Transverse colon (tissue), 4 donors: ENCODE measurements at regions not wholly inside any gene's neighbourhood (a gene's known extent, or its start where the extent isn't known, plus 50 kb on each side); places are given as distances from the start of the nearest gene placed in this dataset.
"Not testable (repeated sequence)": the region's sequence is repeated elsewhere in the genome, so short reads cannot be mapped to it uniquely, and the experiment has no call there.

Experiments used
- DNase-seq: peaks from one replicate; pipeline ENCODE4 v3.0.0-alpha.2; 2019
- H3K27ac ChIP-seq, 4 donors: fragments of 200-600 bp; sonication (generic); 2 replicates each; pipeline ENCODE4 v1.5.1; 2016 to 2018; ENCODE audit warnings: inconsistent platforms in 4 of 4
- H3K27me3 ChIP-seq: fragments of 200-600 bp; sonication (generic); 2 replicates; pipeline ENCODE4 v1.5.1; 2017; ENCODE audit warnings: inconsistent platforms
- H3K36me3 ChIP-seq, 4 donors: fragments of 200-600 bp; sonication (generic); 2 replicates each; pipeline ENCODE4 v1.5.1; 2017 to 2019; ENCODE audit warnings: inconsistent platforms in 4 of 4
- H3K4me1 ChIP-seq, 4 donors: fragments of 200-600 bp; sonication (generic); 2 replicates each; pipeline ENCODE4 v1.5.1; 2017 to 2020; ENCODE audit warnings: inconsistent platforms in 4 of 4
- H3K4me3 ChIP-seq, 4 donors: fragments of 200-600 bp; sonication (generic); 1 replicate in 1 of 4; 2 replicates in 3 of 4; pipeline versions ENCODE4 v1.5.1 to v1.6.1; 2017 to 2019; ENCODE audit warnings: inconsistent platforms in 4 of 4
- H3K9me3 ChIP-seq, 2 donors: fragments of 200-600 bp; sonication (generic); 2 replicates each; pipeline ENCODE4 v1.5.1; 2017 to 2019; ENCODE audit warnings: inconsistent platforms in 2 of 2
- WGBS, 2 donors: methylation state at CpG; one replicate each; pipeline ENCODE4 v1.1.5; 2018; ENCODE audit warnings: low coverage in 1 of 2; 5-methylcytosine and 5-hydroxymethylcytosine counted together
- in situ Hi-C, 4 donors: fragments of 200-750 bp; cut with MboI; loops; one replicate each; pipeline versions ENCODE4 v1.15.0 to v1.15.1; 2017; ENCODE audit warnings: low sequenced_read_pairs in 3 of 4, low pct_ligation_motif_present in 1 of 4, low pct_unique_long_range_greater_than_20kb in 1 of 4
- intact Hi-C: fragments of 100-400 bp; cut with DNase I; formaldehyde crosslinking; loops from one replicate; pipeline ENCODE4 v1.15.1; 2023; ENCODE audit warnings: low total_unique reads

DNA sequence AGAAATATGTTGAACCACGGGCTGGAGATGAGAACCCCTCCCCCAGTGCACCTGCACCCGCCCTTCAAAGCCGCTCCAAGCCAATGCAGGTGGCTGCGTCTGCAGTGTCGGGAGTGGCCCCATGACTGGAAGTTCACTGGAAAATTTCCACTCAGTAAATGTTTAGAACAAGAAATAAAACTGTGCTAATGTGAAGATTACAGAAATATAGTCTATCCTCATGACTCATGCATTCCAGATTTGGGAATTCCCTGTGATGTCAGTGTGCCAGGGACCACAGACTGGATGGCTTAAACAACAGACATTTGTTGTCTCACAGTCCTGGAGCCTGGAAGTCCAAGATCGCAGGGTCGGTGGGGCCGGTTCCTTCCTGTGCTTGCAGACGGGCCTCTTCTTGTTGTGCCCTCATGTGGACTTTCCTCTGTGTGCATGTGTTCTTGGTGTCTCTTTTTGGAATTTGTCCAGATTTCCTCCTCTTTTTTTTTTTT lies 3967.0 kb upstream of the TPTE start:
- intact Hi-C loops, H3K9me3 ChIP-seq, DNase-seq: not testable (repeated sequence)

GRCh38 chr21:6556516-6556915 lies 3964.9 kb upstream of the TPTE start:
- H3K36me3 ChIP-seq, H3K4me1 ChIP-seq, H3K4me3 ChIP-seq, H3K9me3 ChIP-seq, intact Hi-C loops, H3K27me3 ChIP-seq, in situ Hi-C loops, H3K27ac ChIP-seq, DNase-seq: not testable (repeated sequence)
- no CpG with 5 or more reads among the region's 3 CpGs for WGBS, 2 donors

More for the DNA sequence above, 3967.0 kb upstream of the TPTE start:
- in situ Hi-C loops, H3K27me3 ChIP-seq, H3K36me3 ChIP-seq, H3K4me3 ChIP-seq, H3K27ac ChIP-seq, H3K4me1 ChIP-seq: not testable (repeated sequence)
- WGBS, 2 donors, result no CpG with 5 or more reads among the region's 9 CpGs

DNA sequence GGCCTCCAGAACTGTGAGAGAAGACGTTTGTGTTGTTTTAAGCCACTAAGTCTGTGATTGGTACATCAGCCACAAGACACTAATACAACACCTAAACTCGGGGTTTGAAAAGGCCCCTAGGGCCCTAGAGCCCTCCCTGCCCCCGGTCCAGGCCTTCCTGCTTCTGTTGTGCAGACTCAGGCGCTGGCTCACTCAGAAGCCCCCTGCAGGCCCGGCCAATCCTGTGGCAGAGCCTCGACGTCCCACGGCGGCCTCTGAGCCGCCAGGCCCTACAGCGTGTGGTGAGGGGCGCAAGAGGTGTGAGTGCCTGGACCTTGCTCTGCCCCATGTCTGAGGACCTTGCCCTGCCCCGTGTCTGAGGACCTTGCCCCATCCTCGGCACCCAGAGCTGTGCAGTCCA lies 3964.0 kb upstream of the TPTE start:
- intact Hi-C loops, H3K27ac ChIP-seq, H3K4me3 ChIP-seq, H3K4me1 ChIP-seq, in situ Hi-C loops, DNase-seq, H3K9me3 ChIP-seq, H3K36me3 ChIP-seq, H3K27me3 ChIP-seq: not testable (repeated sequence)
- WGBS, 2 donors, result no CpG with 5 or more reads among the region's 14 CpGs

GRCh38 chr21:6561168-6561567 lies 3960.2 kb upstream of the TPTE start:
- in situ Hi-C loops, H3K36me3 ChIP-seq, H3K4me3 ChIP-seq, H3K9me3 ChIP-seq, DNase-seq, intact Hi-C loops, H3K27me3 ChIP-seq, H3K4me1 ChIP-seq, H3K27ac ChIP-seq: not testable (repeated sequence)
- WGBS, 2 donors, result no CpG with 5 or more reads among the region's 10 CpGs

DNA sequence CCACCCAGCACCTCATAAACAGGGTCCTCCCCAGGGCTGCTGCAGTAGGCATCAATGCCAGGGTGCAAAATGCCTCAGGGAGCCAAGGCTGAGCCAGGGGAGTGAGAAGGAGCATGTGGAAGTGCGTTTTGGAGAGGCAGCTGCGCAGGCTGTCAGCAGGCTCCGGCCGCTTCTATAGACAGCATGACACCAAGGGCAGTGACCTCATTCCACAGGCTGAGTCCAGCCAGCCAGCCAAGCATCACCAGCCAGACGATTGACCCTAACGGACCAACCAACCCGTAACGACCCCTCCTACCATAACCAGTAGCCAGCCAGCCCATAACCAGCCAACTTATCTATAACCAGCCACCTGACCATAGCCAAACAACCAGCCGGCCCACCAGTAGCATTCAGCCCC lies 3959.8 kb upstream of the TPTE start:
- intact Hi-C loops, H3K36me3 ChIP-seq, H3K4me3 ChIP-seq, H3K27ac ChIP-seq, H3K4me1 ChIP-seq, H3K27me3 ChIP-seq, in situ Hi-C loops, H3K9me3 ChIP-seq, DNase-seq: not testable (repeated sequence)
- no CpG with 5 or more reads among the region's 9 CpGs for WGBS, 2 donors

DNA sequence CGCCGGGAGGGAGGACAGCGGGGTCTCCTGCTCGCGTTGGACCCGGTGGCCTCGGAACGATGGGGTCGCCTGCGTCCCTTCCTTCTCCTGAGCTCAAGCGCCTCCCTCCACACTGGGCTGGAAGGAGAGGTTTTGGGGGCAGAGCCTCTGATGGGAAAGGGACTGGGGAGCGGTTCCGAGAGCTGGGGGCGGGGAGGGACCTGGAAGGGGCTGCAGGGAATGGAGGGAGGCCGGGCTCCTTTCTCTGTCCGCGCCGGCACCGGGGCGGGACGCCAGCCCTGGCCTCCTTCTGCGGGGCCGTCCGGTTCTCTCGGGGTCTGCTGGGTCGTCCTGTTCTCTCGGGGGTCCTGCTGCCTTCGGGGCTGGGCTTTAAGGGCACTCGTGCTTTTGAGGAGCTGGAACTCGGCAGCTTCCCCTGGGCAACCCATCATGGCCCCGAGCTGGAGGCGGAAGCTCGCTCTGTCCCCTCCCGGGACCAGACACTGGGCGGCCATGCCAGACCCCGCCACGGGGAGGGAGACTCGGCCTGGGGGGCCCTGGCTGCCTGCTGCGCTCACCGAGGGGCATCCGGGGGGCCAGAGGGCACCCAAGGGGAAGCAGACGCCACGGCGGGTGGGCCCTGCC lies 3956.7 kb upstream of the TPTE start:
- WGBS, 2 donors, result 74% methylated on average over 15 of the region's 44 CpGs; no CpG with 5 or more reads in 1 of the 2 donors
- DNase-seq, result not testable (repeated sequence)

GRCh38 chr21:6565190-6566094 lies 3955.9 kb upstream of the TPTE start:
- H3K4me3 ChIP-seq, in situ Hi-C loops, H3K27ac ChIP-seq, H3K4me1 ChIP-seq, H3K9me3 ChIP-seq, intact Hi-C loops, H3K36me3 ChIP-seq, DNase-seq, H3K27me3 ChIP-seq: not testable (repeated sequence)
- WGBS, 2 donors, result 25 to 32% methylated on average over 4 to 10 of the region's 17 CpGs

More for the DNA sequence above, 3956.7 kb upstream of the TPTE start:
- H3K27me3 ChIP-seq, H3K9me3 ChIP-seq, in situ Hi-C loops, intact Hi-C loops, H3K36me3 ChIP-seq, H3K4me3 ChIP-seq, H3K4me1 ChIP-seq, H3K27ac ChIP-seq: not testable (repeated sequence)

- no CpG with 5 or more reads among the region's 5 CpGs for WGBS, 2 donors
- H3K9me3 ChIP-seq, in situ Hi-C loops, H3K36me3 ChIP-seq, H3K4me3 ChIP-seq, H3K27ac ChIP-seq, intact Hi-C loops, H3K4me1 ChIP-seq, DNase-seq, H3K27me3 ChIP-seq: not testable (repeated sequence)
These were observed 3953.8 kb upstream of the TPTE start for GRCh38 chr21:6567542-6567941.

- in situ Hi-C loops, H3K27me3 ChIP-seq: not testable (repeated sequence)
These were observed 3952.2 kb upstream of the TPTE start for GRCh38 chr21:6569152-6569551.

GRCh38 chr21:6569587-6570392 lies 3951.6 kb upstream of the TPTE start:
- H3K4me3 ChIP-seq, H3K27ac ChIP-seq, H3K4me1 ChIP-seq, H3K9me3 ChIP-seq, intact Hi-C loops, DNase-seq, H3K36me3 ChIP-seq, H3K27me3 ChIP-seq, in situ Hi-C loops: not testable (repeated sequence)
- no CpG with 5 or more reads among the region's 19 CpGs for WGBS, 2 donors

More at GRCh38 chr21:6569152-6569551, 3952.2 kb upstream of the TPTE start:
- H3K36me3 ChIP-seq, H3K9me3 ChIP-seq, H3K4me1 ChIP-seq, DNase-seq, H3K4me3 ChIP-seq, H3K27ac ChIP-seq, intact Hi-C loops: not testable (repeated sequence)
- no CpG with 5 or more reads among the region's 16 CpGs for WGBS, 2 donors
